ENCODE measurements at regions not wholly inside any gene's neighbourhood (a gene's known extent, or its start where the extent isn't known, plus 50 kb on each side); places are given as distances from the start of the nearest gene placed in this dataset.

GRCh38 chr2:172372436-172372835 is 55.0 kb upstream of the ITGA6 start:
- no peak for TF ChIP-seq EZH2phosphoT487 (IDR thresholded peaks at IDR 0.05; ENCODE audit: borderline replicate concordance, low read depth, low read length)
- TF ChIP-seq CTCF (conservative IDR thresholded peaks at IDR 0.05; ENCODE audit: low read length), result no peak
